Heart right ventricle (tissue), 16 donors: ENCODE measurements at regions not wholly inside any gene's neighbourhood (a gene's known extent, or its start where the extent isn't known, plus 50 kb on each side); places are given as distances from the start of the nearest gene placed in this dataset.

ENCODE experiments used
- ATAC-seq, 8 donors: fragments of 200-7000 bp; cut with Tn5 transposase; one replicate each; pipeline ENCODE4 v1.9.1; 2020; ENCODE audit warnings: mild to moderate bottlenecking in 8 of 8, moderate library complexity in 8 of 8, moderate number of reproducible peaks in 1 of 8
- DNase-seq, 2 donors: peaks; one replicate each; pipeline ENCODE4 v3.0.0-alpha.2; 2020
- H3K27ac ChIP-seq, 10 donors: fragments of 200-600 bp; sonication (generic) in 2 of 10; one replicate each; pipeline versions ENCODE4 v1.5.0 to v1.8.0; 2020 to 2022; ENCODE audit warnings: mild to moderate bottlenecking in 3 of 10
- H3K27me3 ChIP-seq, 7 donors: fragments of 200-600 bp; one replicate each; pipeline ENCODE4 v1.8.0; 2021 to 2022; ENCODE audit warnings: mild to moderate bottlenecking in 2 of 7
- H3K36me3 ChIP-seq, 9 donors: fragments of 200-600 bp; sonication (generic) in 1 of 9; one replicate each; pipeline versions ENCODE4 v1.5.0 to v1.8.0; 2020 to 2022; ENCODE audit warnings: mild to moderate bottlenecking in 2 of 9
- H3K4me1 ChIP-seq, 9 donors: fragments of 200-600 bp; sonication (generic) in 1 of 9; one replicate each; pipeline versions ENCODE4 v1.5.0 to v1.8.0; 2020 to 2022; ENCODE audit warnings: mild to moderate bottlenecking in 4 of 9
- H3K4me3 ChIP-seq, 10 donors: fragments of 200-600 bp; sonication (generic) in 2 of 10; one replicate each; pipeline versions ENCODE4 v1.5.0 to v1.8.0; 2020 to 2022; ENCODE audit warnings: mild to moderate bottlenecking in 7 of 10, moderate library complexity in 2 of 10
- H3K9me3 ChIP-seq, 11 donors: fragments of 200-600 bp in 10 of 11; sonication (generic) in 2 of 11; one replicate each; pipeline versions ENCODE4 v1.5.0 to v1.8.0; 2013 to 2022; ENCODE audit warnings: mild to moderate bottlenecking in 2 of 11, control low read depth in 1 of 11, moderate library complexity in 1 of 11
- CTCF ChIP-seq, 9 donors: fragments of 200-600 bp; sonication (generic) in 2 of 9; IDR thresholded peaks; one replicate each; pipeline versions ENCODE4 v1.5.0 to v1.8.0; 2021 to 2022; ENCODE audit warnings: antibody characterized with exemption in 9 of 9, mild to moderate bottlenecking in 5 of 9, moderate library complexity in 1 of 9
- WGBS, 2 donors: extraction: QIAGEN DNeasy Blood & Tissue Kit; methylation state at CpG; one replicate each; pipeline ENCODE4 v1.1.7; 2013; ENCODE audit warnings: inconsistent platforms in 1 of 2; 5-methylcytosine and 5-hydroxymethylcytosine counted together
- intact Hi-C, 10 donors: fragments of 100-400 bp; cut with DNase I; formaldehyde crosslinking; loops; one replicate each; pipeline versions ENCODE4 v1.11.1 to v1.14.2; 2022
- donor health status: Arrhythmogenic right ventricular cardiomyopathy.
- donor health status: ischemic (EF 13 %, LVEDD 7.1; RV severe dilation, severe dysfunction).
- donor health status: healthy with polysubstance abuse.
- donor health status: DM: no; HTN: yes; CAD: no.
- donor health status: DM: no; HTN: no; CAD: no.
- donor health status: ischemic (EF 25% LVEDD 6.9; RV normal size, moderate dysfunction).
- donor health status: ischemic (EF 25% LVEDD 5.7; RV mildly dilated, moderate dysfunction).
- donor health status: healthy.
- donor health status: DM: yes; HTN: yes; CAD: no.
- donor health status: Ischemic cardiomyopathy.
- donor health status: ischemic (EF 35%, LVEDD 5.7; RV mildly dilated, moderate dysfunction).
- donor health status: nonischemic (EF 11% LVEDD 7.7; RV severe dilation, severe dysfunction).
- donor health status: DM: yes; HTN: yes; CAD: no.
- donor health status: PGD.
- donor health status: ischemic (EF 29% LVEDD 5.4; RV normal size, mild dysfunction).
- donor health status: nonischemic (EF 23%, LVEDD 6.1; RV moderate dilation, normal function).

- H3K4me1 ChIP-seq = no peaks in the 10 kb centered on the region
- H3K27ac ChIP-seq = no peak overlapping the region
- H3K9me3 ChIP-seq = no peaks in the 10 kb centered on the region
- WGBS, 2 donors = 68 to 74% methylated on average over 2 of the region's 2 CpGs
- no peaks in the 10 kb centered on the region for H3K36me3 ChIP-seq
- ATAC-seq = no peak
- no peaks in the 10 kb centered on the region for H3K27me3 ChIP-seq
- TF ChIP-seq CTCF (IDR thresholded peaks at IDR 0.05) = no peak
- intact Hi-C loops = no loop called here
- DNase-seq = no peak
- no peak overlapping the region for H3K4me3 ChIP-seq
Observed at GRCh38 chr3:63046152-63046551, 170.9 kb upstream of the CADPS start.

GRCh38 chr3:63046580-63046979 is 171.4 kb upstream of the CADPS start:
- DNase-seq = no peak
- no peak for TF ChIP-seq CTCF (IDR thresholded peaks at IDR 0.05)
- ATAC-seq = no peak
- H3K27me3 ChIP-seq = no peaks in the 10 kb centered on the region
- H3K4me1 ChIP-seq = no peaks in the 10 kb centered on the region
- H3K36me3 ChIP-seq = no peaks in the 10 kb centered on the region
- H3K9me3 ChIP-seq = no peaks in the 10 kb centered on the region
- no peak overlapping the region for H3K4me3 ChIP-seq
- no peak overlapping the region for H3K27ac ChIP-seq
- intact Hi-C loops = no loop called here
- WGBS, 2 donors = 69 to 74% methylated on average over 4 of the region's 4 CpGs

- H3K9me3 ChIP-seq = no peaks in the 10 kb centered on the region
- intact Hi-C loops = no loop called here
- no peaks in the 10 kb centered on the region for H3K4me1 ChIP-seq
- 76 to 89% methylated on average over 1 of the region's 1 CpG for WGBS, 2 donors
- TF ChIP-seq CTCF (IDR thresholded peaks at IDR 0.05) = no peak
- DNase-seq (no peak), ATAC-seq (no peak)
- H3K27ac ChIP-seq = no peak overlapping the region
- no peak overlapping the region for H3K4me3 ChIP-seq
- no peaks in the 10 kb centered on the region for H3K36me3 ChIP-seq
- H3K27me3 ChIP-seq = no peaks in the 10 kb centered on the region
Observed at GRCh38 chr3:63047068-63047467, 171.9 kb upstream of the CADPS start.

DNA sequence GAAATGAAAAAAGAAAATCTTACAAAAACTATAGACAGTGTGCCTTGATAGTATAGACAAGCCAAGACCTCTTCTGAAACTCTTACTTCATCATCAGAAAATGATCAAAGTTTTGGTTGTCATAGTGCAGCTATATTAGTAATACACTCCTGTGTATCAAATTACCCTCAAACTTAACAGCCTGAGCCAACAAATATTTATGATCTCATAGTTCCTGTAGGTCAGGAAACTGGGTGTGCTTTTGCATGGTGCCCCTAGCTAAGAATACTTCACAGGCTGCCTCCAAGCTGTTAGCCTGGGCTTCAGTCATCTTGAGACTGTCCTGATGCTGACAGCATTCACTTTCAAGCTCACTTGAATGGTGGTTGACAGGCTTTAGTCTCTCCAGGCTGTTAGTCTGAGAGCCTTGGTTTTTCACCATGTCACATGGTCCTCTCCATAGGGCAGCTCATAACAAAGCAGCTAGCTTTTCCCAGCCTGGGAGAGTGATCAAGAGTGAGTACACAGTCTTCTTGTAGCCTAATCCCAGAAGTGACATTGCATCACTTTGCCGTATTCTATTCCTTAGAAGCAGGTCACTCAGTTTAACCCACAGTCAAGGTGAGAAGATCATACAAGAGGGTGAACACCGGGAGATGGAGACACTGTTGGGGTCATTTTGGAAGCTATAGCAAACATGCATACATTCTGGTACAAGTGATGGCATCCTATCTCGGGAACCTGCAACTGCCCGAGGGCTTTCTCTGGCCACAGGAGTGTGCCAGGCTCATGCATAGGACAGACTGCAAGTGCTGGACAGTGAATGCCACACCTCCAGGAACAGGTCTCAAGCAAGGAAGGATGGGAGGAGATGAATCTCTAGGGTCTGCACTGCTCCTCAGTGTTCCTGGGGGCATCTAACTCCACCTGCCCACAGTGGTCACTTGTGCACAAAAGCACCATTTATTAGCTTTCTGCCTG is 173.4 kb upstream of the CADPS start:
- Histone ChIP-seq H3K4me1 (no peaks in the 10 kb centered on the region), H3K36me3 (no peaks in the 10 kb centered on the region), H3K27me3 (no peaks in the 10 kb centered on the region), H3K9me3 (no peaks in the 10 kb centered on the region), H3K27ac (no peak overlapping the region), H3K4me3 (no peak overlapping the region)
- no peak for DNase-seq
- intact Hi-C loops = no loop called here
- TF ChIP-seq CTCF (IDR thresholded peaks at IDR 0.05) = no peak
- 84 to 86% methylated on average over 4 of the region's 4 CpGs for WGBS, 2 donors
- no peak for ATAC-seq
